Kidney epithelial cell (primary cell): ENCODE measurements at regions not wholly inside any gene's neighbourhood (a gene's known extent, or its start where the extent isn't known, plus 50 kb on each side); places are given as distances from the start of the nearest gene placed in this dataset.
"Not testable (repeated sequence)": the region's sequence is repeated elsewhere in the genome, so short reads cannot be mapped to it uniquely, and the experiment has no call there.

Experiments used
- DNase-seq: peaks from one replicate; pipeline ENCODE4 v3.0.0-alpha.2; 2010; ENCODE audit warnings: low read depth
- H3K27me3 ChIP-seq: 2 replicates; pipeline ENCODE4 v1.6.0; 2011; ENCODE audit warnings: low read length; ENCODE audit not compliant: control insufficient read depth, insufficient read depth
- H3K36me3 ChIP-seq: 2 replicates; pipeline ENCODE4 v1.5.1; 2011; ENCODE audit warnings: low read length; ENCODE audit not compliant: control insufficient read depth, insufficient read depth
- H3K4me3 ChIP-seq: 2 replicates; pipeline ENCODE4 v1.5.1; 2011; ENCODE audit warnings: low read depth, mild to moderate bottlenecking, control low read depth, low read length
- CTCF ChIP-seq: IDR thresholded peaks from 2 replicates; pipeline ENCODE4 v1.5.1; 2011; ENCODE audit warnings: mild to moderate bottlenecking, moderate library complexity, low read length, control low read depth, inconsistent platforms; ENCODE audit not compliant: insufficient read depth, poor library complexity, severe bottlenecking

GRCh38 chr14:71395636-71396035, 488.4 kb downstream of the PCNX1 start:
- TF ChIP-seq CTCF = no peak
- H3K4me3 ChIP-seq = no peak overlapping the region
- H3K36me3 ChIP-seq = no peaks in the 10 kb centered on the region
- no peak for DNase-seq
- no peaks in the 10 kb centered on the region for H3K27me3 ChIP-seq

GRCh38 chr14:71396050-71396677, 488.9 kb downstream of the PCNX1 start:
- no peak for DNase-seq
- TF ChIP-seq CTCF = no peak
- H3K27me3 ChIP-seq = no peaks in the 10 kb centered on the region
- H3K4me3 ChIP-seq = no peak overlapping the region
- no peaks in the 10 kb centered on the region for H3K36me3 ChIP-seq

GRCh38 chr14:71397371-71397770, 490.1 kb downstream of the PCNX1 start:
- no peaks in the 10 kb centered on the region for H3K36me3 ChIP-seq
- H3K27me3 ChIP-seq = no peaks in the 10 kb centered on the region
- H3K4me3 ChIP-seq = no peak overlapping the region
- DNase-seq = no peak
- TF ChIP-seq CTCF = no peak

GRCh38 chr14:71398450-71398849, 491.2 kb downstream of the PCNX1 start:
- Histone ChIP-seq H3K36me3 (no peaks in the 10 kb centered on the region), H3K4me3 (no peak overlapping the region), H3K27me3 (no peaks in the 10 kb centered on the region)
- DNase-seq = no peak
- TF ChIP-seq CTCF = no peak

GRCh38 chr14:71399057-71399487, 491.8 kb downstream of the PCNX1 start:
- Histone ChIP-seq H3K27me3 (no peaks in the 10 kb centered on the region), H3K36me3 (no peaks in the 10 kb centered on the region), H3K4me3 (no peak overlapping the region)
- TF ChIP-seq CTCF = no peak
- no peak for DNase-seq

GRCh38 chr14:71400871-71401321, 493.6 kb downstream of the PCNX1 start:
- Histone ChIP-seq H3K4me3 (no peak overlapping the region), H3K36me3 (no peaks in the 10 kb centered on the region), H3K27me3 (no peaks in the 10 kb centered on the region)
- DNase-seq = no peak
- TF ChIP-seq CTCF = no peak

GRCh38 chr14:71402415-71402814, 495.2 kb downstream of the PCNX1 start:
- not testable (repeated sequence) for H3K27me3 ChIP-seq, DNase-seq, H3K36me3 ChIP-seq, H3K4me3 ChIP-seq
